ENCODE measurements at regions not wholly inside any gene's neighbourhood (a gene's known extent, or its start where the extent isn't known, plus 50 kb on each side); places are given as distances from the start of the nearest gene placed in this dataset.
A peak's percentile ranks its signal among the peaks of the same experiment; 100 is the strongest.

- Histone ChIP-seq H3K9me3 (ENCODE audit: control insufficient read depth, insufficient read depth, low read length) (peaks cover 19% of the 10 kb centered on the region), H3K4me3 (ENCODE audit: low read length) (no peak overlapping the region), H3F3A (ENCODE audit: control insufficient read depth, insufficient read depth) (no peaks in the 10 kb centered on the region)
Measured at GRCh38 chr2:7795778-7796563, 878.8 kb downstream of the RNF144A start.

GRCh38 chr2:7800031-7800430 is 881.8 kb upstream of the ID2 start:
- Histone ChIP-seq H3K4me2 (ENCODE audit: low read length) (no peak overlapping the region), H3K27ac (ENCODE audit: low read depth, low read length) (no peak overlapping the region), H4K20me1 (ENCODE audit: control insufficient read depth, insufficient read depth, low read depth, low read length) (no peaks in the 10 kb centered on the region), H3K4me3 (ENCODE audit: low read length) (no peak overlapping the region), H3K79me2 (ENCODE audit: control insufficient read depth, low read length) (no peaks in the 10 kb centered on the region), H3K27me3 (ENCODE audit: control insufficient read depth, low read length) (no peaks in the 10 kb centered on the region), H3K9me2 (replicated peaks; ENCODE audit: control insufficient read depth, low read length) (no peaks in the 10 kb centered on the region), H3K36me3 (ENCODE audit: control insufficient read depth, low read length) (no peaks in the 10 kb centered on the region), H3K9me3 (ENCODE audit: control insufficient read depth, insufficient read depth, low read length) (peaks cover 47% of the 10 kb centered on the region), H3F3A (ENCODE audit: control insufficient read depth, insufficient read depth) (no peaks in the 10 kb centered on the region), H3K4me1 (ENCODE audit: control insufficient read depth, low read length) (peaks cover 12% of the 10 kb centered on the region)
- TF ChIP-seq EZH2phosphoT487 (IDR thresholded peaks at IDR 0.05; ENCODE audit: borderline replicate concordance, low read length) (no peak), CTCF (IDR thresholded peaks at IDR 0.05; ENCODE audit: low read depth, low read length, poor library complexity, severe bottlenecking) (no peak)

More at GRCh38 chr2:7795778-7796563, 878.8 kb downstream of the RNF144A start:
- Histone ChIP-seq H3K4me1 (ENCODE audit: control insufficient read depth, low read length) (peaks cover 20% of the 10 kb centered on the region), H3K79me2 (ENCODE audit: control insufficient read depth, low read length) (no peaks in the 10 kb centered on the region), H3K27ac (ENCODE audit: low read depth, low read length) (no peak overlapping the region; the same call in 1 of the 2 replicates), H3K4me2 (ENCODE audit: low read length) (peak overlapping the region; percentile 24), H4K20me1 (ENCODE audit: control insufficient read depth, insufficient read depth, low read depth, low read length) (no peaks in the 10 kb centered on the region), H3K9me2 (replicated peaks; ENCODE audit: control insufficient read depth, low read length) (no peaks in the 10 kb centered on the region), H3K36me3 (ENCODE audit: control insufficient read depth, low read length) (no peaks in the 10 kb centered on the region), H3K27me3 (ENCODE audit: control insufficient read depth, low read length) (no peaks in the 10 kb centered on the region)
- TF ChIP-seq EZH2phosphoT487 (IDR thresholded peaks at IDR 0.05; ENCODE audit: borderline replicate concordance, low read length) (no peak), CTCF (IDR thresholded peaks at IDR 0.05; ENCODE audit: low read depth, low read length, poor library complexity, severe bottlenecking) (no peak)

GRCh38 chr2:7801212-7801611 is 880.6 kb upstream of the ID2 start:
- Histone ChIP-seq H3K27ac (ENCODE audit: low read depth, low read length) (no peak overlapping the region), H3F3A (ENCODE audit: control insufficient read depth, insufficient read depth) (no peaks in the 10 kb centered on the region), H3K4me3 (ENCODE audit: low read length) (no peak overlapping the region), H3K4me2 (ENCODE audit: low read length) (no peak overlapping the region), H3K79me2 (ENCODE audit: control insufficient read depth, low read length) (no peaks in the 10 kb centered on the region), H3K36me3 (ENCODE audit: control insufficient read depth, low read length) (no peaks in the 10 kb centered on the region), H3K9me3 (ENCODE audit: control insufficient read depth, insufficient read depth, low read length) (peaks cover 45% of the 10 kb centered on the region), H4K20me1 (ENCODE audit: control insufficient read depth, insufficient read depth, low read depth, low read length) (no peaks in the 10 kb centered on the region), H3K4me1 (ENCODE audit: control insufficient read depth, low read length) (peaks cover 3% of the 10 kb centered on the region), H3K27me3 (ENCODE audit: control insufficient read depth, low read length) (no peaks in the 10 kb centered on the region), H3K9me2 (replicated peaks; ENCODE audit: control insufficient read depth, low read length) (no peaks in the 10 kb centered on the region)
- TF ChIP-seq CTCF (IDR thresholded peaks at IDR 0.05; ENCODE audit: low read depth, low read length, poor library complexity, severe bottlenecking) = no peak
- TF ChIP-seq EZH2phosphoT487 (IDR thresholded peaks at IDR 0.05; ENCODE audit: borderline replicate concordance, low read length) = no peak

Data from DOHH2 (cell line).